GM06990 (cell line): ENCODE measurements at regions not wholly inside any gene's neighbourhood (a gene's known extent, or its start where the extent isn't known, plus 50 kb on each side); places are given as distances from the start of the nearest gene placed in this dataset.

Experiments
- DNase-seq: peaks from one replicate; pipeline ENCODE4 v3.0.0-alpha.2; 2011; ENCODE audit not compliant: insufficient read length; ENCODE audit errors: extremely low read depth
- H3K27me3 ChIP-seq: replicated peaks from 2 replicates; pipeline ENCODE4 v1.6.0; 2011; ENCODE audit warnings: low read length; ENCODE audit not compliant: control insufficient read depth, insufficient read depth
- H3K36me3 ChIP-seq: 2 replicates; pipeline ENCODE4 v1.5.1; 2011; ENCODE audit warnings: low read length; ENCODE audit not compliant: control insufficient read depth, insufficient read depth
- H3K4me3 ChIP-seq: replicated peaks from 2 replicates; pipeline ENCODE4 v1.5.1; 2011; ENCODE audit warnings: low read depth, mild to moderate bottlenecking, control low read depth, low read length
- TF ChIP-seq, protein P1 (sequence below): IDR thresholded peaks from 2 replicates; pipeline ENCODE4 v1.5.1; 2011; ENCODE audit warnings: low read length, control low read depth, mild to moderate bottlenecking, inconsistent platforms; ENCODE audit not compliant: insufficient read depth, poor library complexity, severe bottlenecking

GRCh38 chr12:114291389-114292060 is 114.4 kb downstream of the TBX5 start:
- DNase-seq, result no peak
- TF ChIP-seq, protein P1, sequence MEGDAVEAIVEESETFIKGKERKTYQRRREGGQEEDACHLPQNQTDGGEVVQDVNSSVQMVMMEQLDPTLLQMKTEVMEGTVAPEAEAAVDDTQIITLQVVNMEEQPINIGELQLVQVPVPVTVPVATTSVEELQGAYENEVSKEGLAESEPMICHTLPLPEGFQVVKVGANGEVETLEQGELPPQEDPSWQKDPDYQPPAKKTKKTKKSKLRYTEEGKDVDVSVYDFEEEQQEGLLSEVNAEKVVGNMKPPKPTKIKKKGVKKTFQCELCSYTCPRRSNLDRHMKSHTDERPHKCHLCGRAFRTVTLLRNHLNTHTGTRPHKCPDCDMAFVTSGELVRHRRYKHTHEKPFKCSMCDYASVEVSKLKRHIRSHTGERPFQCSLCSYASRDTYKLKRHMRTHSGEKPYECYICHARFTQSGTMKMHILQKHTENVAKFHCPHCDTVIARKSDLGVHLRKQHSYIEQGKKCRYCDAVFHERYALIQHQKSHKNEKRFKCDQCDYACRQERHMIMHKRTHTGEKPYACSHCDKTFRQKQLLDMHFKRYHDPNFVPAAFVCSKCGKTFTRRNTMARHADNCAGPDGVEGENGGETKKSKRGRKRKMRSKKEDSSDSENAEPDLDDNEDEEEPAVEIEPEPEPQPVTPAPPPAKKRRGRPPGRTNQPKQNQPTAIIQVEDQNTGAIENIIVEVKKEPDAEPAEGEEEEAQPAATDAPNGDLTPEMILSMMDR, result no peak
- Histone ChIP-seq H3K4me3 (no peak overlapping the region), H3K27me3 (no peaks in the 10 kb centered on the region), H3K36me3 (no peaks in the 10 kb centered on the region)

DNA sequence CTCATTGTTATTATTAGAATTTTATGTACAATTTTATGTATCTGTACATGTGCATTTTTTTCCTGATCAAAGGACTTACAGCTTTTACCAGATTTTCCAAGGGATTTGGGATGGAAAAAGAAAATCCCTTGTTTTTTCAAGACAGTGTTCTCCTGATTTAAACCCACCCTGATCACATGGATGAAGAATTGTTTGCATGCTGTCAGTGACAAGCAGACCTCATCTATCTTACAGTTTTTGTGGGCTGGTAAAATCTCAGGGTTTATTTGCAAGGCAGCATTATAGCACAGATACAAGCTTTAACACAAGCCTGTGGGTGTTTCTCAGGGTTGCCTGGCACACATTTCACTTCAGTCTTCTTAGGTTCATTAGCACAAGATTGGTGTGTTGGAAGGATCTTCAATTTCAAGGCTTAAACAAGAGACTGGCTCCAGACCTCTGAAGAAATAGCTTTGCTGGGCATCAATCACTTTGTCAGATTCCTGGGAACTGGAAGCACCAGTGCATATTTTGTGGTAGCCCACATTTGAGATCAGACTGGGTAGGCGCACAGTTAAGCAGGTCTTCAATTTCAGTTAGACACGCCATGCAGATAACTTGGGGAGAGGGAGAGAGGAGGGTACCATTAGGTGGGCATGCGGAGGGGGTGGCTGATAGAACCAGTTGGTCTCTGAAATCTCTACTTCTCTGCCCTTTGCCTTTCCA is 118.0 kb downstream of the TBX5 start:
- no peak for DNase-seq
- Histone ChIP-seq H3K36me3 (no peaks in the 10 kb centered on the region), H3K4me3 (no peak overlapping the region), H3K27me3 (no peaks in the 10 kb centered on the region)
- TF ChIP-seq, protein P1, result no peak

GRCh38 chr12:114286145-114286544 is 119.8 kb downstream of the TBX5 start:
- H3K27me3 ChIP-seq, result no peaks in the 10 kb centered on the region
- H3K4me3 ChIP-seq, result no peak overlapping the region
- no peak for DNase-seq
- H3K36me3 ChIP-seq, result no peaks in the 10 kb centered on the region
- TF ChIP-seq, protein P1, result no peak

DNA sequence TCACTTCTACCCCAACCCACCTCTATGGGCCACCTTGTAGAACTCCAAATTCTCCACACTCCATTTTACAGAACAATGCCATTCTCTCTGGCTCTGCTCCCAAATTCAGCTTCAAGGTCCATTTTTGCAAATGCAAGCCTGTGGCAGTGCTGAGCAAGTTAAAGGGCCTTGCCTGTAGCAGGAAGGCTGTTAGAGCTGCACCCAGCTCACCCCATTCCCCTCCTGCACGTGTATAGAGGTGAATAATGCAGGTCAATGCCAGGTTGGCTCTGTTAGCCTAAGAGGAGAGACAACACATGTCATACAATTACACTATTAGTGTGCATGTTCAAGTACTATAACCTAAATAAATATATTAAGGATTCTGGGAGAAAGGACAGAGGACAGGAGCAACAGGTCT is 120.4 kb downstream of the TBX5 start:
- H3K4me3 ChIP-seq, result no peak overlapping the region
- DNase-seq, result no peak
- no peaks in the 10 kb centered on the region for H3K27me3 ChIP-seq
- H3K36me3 ChIP-seq, result no peaks in the 10 kb centered on the region
- TF ChIP-seq, protein P1, result no peak

DNA sequence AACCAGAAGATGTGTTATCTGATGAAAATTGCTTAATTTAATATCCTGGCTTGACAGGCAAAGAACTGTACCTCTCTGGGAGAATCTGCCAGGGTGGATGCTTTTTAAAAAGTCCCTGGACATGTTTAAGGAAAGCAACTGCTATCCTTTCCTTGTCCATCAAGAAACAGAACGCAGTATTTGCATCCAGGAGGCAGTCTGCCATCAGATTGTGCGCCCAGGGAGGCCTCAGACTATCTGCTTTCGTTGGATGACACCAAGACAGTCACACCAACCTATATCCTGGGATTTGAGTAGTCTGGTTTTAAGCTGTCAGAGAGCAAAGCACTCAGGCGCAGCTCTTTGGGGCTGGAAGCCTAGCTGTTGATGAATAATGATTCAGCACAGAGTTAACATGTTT is 121.9 kb downstream of the TBX5 start:
- TF ChIP-seq, protein P1, result no peak
- Histone ChIP-seq H3K27me3 (no peaks in the 10 kb centered on the region), H3K4me3 (no peak overlapping the region), H3K36me3 (no peaks in the 10 kb centered on the region)
- DNase-seq, result no peak
